Skeletal muscle tissue (tissue), 3 donors: ENCODE measurements at regions not wholly inside any gene's neighbourhood (a gene's known extent, or its start where the extent isn't known, plus 50 kb on each side); places are given as distances from the start of the nearest gene placed in this dataset.
"Not testable (repeated sequence)": the region's sequence is repeated elsewhere in the genome, so short reads cannot be mapped to it uniquely, and the experiment has no call there.

Source experiments
- H3K27ac ChIP-seq: one replicate; pipeline ENCODE4 v1.7.0; 2013; ENCODE audit warnings: mild to moderate bottlenecking, low read depth, low read length, inconsistent platforms
- H3K27me3 ChIP-seq, 3 donors: one replicate each; pipeline ENCODE4 v1.7.0; 2013; ENCODE audit warnings: low read length in 3 of 3; ENCODE audit not compliant: control insufficient read depth in 3 of 3, insufficient read depth in 3 of 3
- H3K36me3 ChIP-seq, 3 donors: one replicate each; pipeline ENCODE4 v1.7.0; 2013; ENCODE audit warnings: low read length in 3 of 3; ENCODE audit not compliant: control insufficient read depth in 3 of 3, insufficient read depth in 3 of 3
- H3K4me1 ChIP-seq, 3 donors: one replicate each; pipeline ENCODE4 v1.7.0; 2013; ENCODE audit warnings: low read length in 3 of 3, mild to moderate bottlenecking in 3 of 3; ENCODE audit not compliant: control insufficient read depth in 3 of 3, insufficient read depth in 3 of 3
- H3K4me3 ChIP-seq, 3 donors: one replicate each; pipeline ENCODE4 v1.7.0; 2013; ENCODE audit warnings: low read length in 3 of 3
- H3K9ac ChIP-seq, 3 donors: one replicate each; pipeline ENCODE4 v1.7.0; 2013; ENCODE audit warnings: low read length in 3 of 3, mild to moderate bottlenecking in 3 of 3, moderate library complexity in 2 of 3, low read depth in 1 of 3
- H3K9me3 ChIP-seq, 3 donors: one replicate each; pipeline ENCODE4 v1.7.0; 2013; ENCODE audit warnings: low read length in 3 of 3; ENCODE audit not compliant: control insufficient read depth in 3 of 3
- donor health status: Osteomylitis.

- H3K9ac ChIP-seq, result no peak overlapping the region
- peaks cover 4 to 14% (median 10%) of the 10 kb centered on the region in 3 donors for H3K4me1 ChIP-seq
- no peak overlapping the region for H3K27ac ChIP-seq
These were observed 83.4 kb upstream of the GSE1 start for GRCh38 chr16:85529489-85530369.

GRCh38 chr16:85530370-85530739 is 82.8 kb upstream of the GSE1 start:
- no peaks in the 10 kb centered on the region for H3K36me3 ChIP-seq
- H3K4me1 ChIP-seq, result peaks cover 4 to 16% (median 12%) of the 10 kb centered on the region in 3 donors
- H3K4me3 ChIP-seq, result no peak overlapping the region
- H3K27ac ChIP-seq, result no peak overlapping the region
- H3K9me3 ChIP-seq, result no peaks in the 10 kb centered on the region
- H3K9ac ChIP-seq, result no peak overlapping the region
- H3K27me3 ChIP-seq, result no peaks in the 10 kb centered on the region

More at GRCh38 chr16:85529489-85530369, 83.4 kb upstream of the GSE1 start:
- Histone ChIP-seq H3K9me3 (no peaks in the 10 kb centered on the region), H3K27me3 (no peaks in the 10 kb centered on the region), H3K4me3 (no peak overlapping the region), H3K36me3 (no peaks in the 10 kb centered on the region)

- Histone ChIP-seq H3K9ac (peak overlapping the region in 1 of 3 donors; percentile 8), H3K36me3 (no peaks in the 10 kb centered on the region), H3K27me3 (no peaks in the 10 kb centered on the region), H3K4me3 (no peak overlapping the region), H3K27ac (peak overlapping the region; percentile 29), H3K9me3 (no peaks in the 10 kb centered on the region), H3K4me1 (peaks cover 15 to 25% (median 24%) of the 10 kb centered on the region in 3 donors)
These were observed 81.6 kb upstream of the GSE1 start for GRCh38 chr16:85531516-85531915.

- H3K4me3 ChIP-seq, result no peak overlapping the region
- no peaks in the 10 kb centered on the region for H3K36me3 ChIP-seq
- no peak overlapping the region for H3K27ac ChIP-seq
- no peaks in the 10 kb centered on the region for H3K9me3 ChIP-seq
- no peaks in the 10 kb centered on the region for H3K27me3 ChIP-seq
- H3K9ac ChIP-seq, result no peak overlapping the region
- H3K4me1 ChIP-seq, result peaks cover 21 to 31% (median 30%) of the 10 kb centered on the region in 3 donors
These were observed 81.0 kb upstream of the GSE1 start for GRCh38 chr16:85532147-85532546.

- not testable (repeated sequence) for H3K9ac ChIP-seq, H3K9me3 ChIP-seq, H3K27ac ChIP-seq, H3K36me3 ChIP-seq, H3K27me3 ChIP-seq, H3K4me3 ChIP-seq
- peaks cover 31 to 45% (median 44%) of the 10 kb centered on the region in 3 donors for H3K4me1 ChIP-seq
These were observed 79.5 kb upstream of the GSE1 start for GRCh38 chr16:85533593-85533992.

- Histone ChIP-seq H3K36me3 (no peaks in the 10 kb centered on the region), H3K27ac (no peak overlapping the region), H3K4me1 (peaks cover 34 to 51% (median 47%) of the 10 kb centered on the region in 3 donors)
These were observed 78.4 kb upstream of the GSE1 start for GRCh38 chr16:85534536-85535351.

GRCh38 chr16:85535352-85536072 is 77.6 kb upstream of the GSE1 start:
- Histone ChIP-seq H3K9me3 (peaks cover 0 to 7% (median 3%) of the 10 kb centered on the region in 3 donors), H3K36me3 (no peaks in the 10 kb centered on the region), H3K4me1 (peaks cover 32 to 51% (median 46%) of the 10 kb centered on the region in 3 donors), H3K4me3 (no peak overlapping the region), H3K9ac (peak overlapping the region in 2 of 3 donors; percentile 10 to 40), H3K27ac (peak overlapping the region; percentile 30), H3K27me3 (no peaks in the 10 kb centered on the region)

More at GRCh38 chr16:85534536-85535351, 78.4 kb upstream of the GSE1 start:
- Histone ChIP-seq H3K9ac (no peak overlapping the region), H3K4me3 (no peak overlapping the region), H3K9me3 (peaks cover 0 to 3% (median 3%) of the 10 kb centered on the region in 3 donors), H3K27me3 (no peaks in the 10 kb centered on the region)

- no peaks in the 10 kb centered on the region for H3K27me3 ChIP-seq
- no peak overlapping the region for H3K4me3 ChIP-seq
- H3K4me1 ChIP-seq, result peaks cover 32 to 46% (median 41%) of the 10 kb centered on the region in 3 donors
- peak overlapping the region; percentile 30 for H3K27ac ChIP-seq
- H3K9ac ChIP-seq, result peak overlapping the region in 2 of 3 donors; percentile 10 to 16
- H3K9me3 ChIP-seq, result peaks cover 0 to 7% (median 3%) of the 10 kb centered on the region in 3 donors
- H3K36me3 ChIP-seq, result no peaks in the 10 kb centered on the region
These were observed 77.1 kb upstream of the GSE1 start for GRCh38 chr16:85536073-85536410.

- Histone ChIP-seq H3K9ac (no peak overlapping the region), H3K36me3 (no peaks in the 10 kb centered on the region), H3K9me3 (peaks cover 0 to 7% (median 3%) of the 10 kb centered on the region in 3 donors), H3K4me3 (no peak overlapping the region), H3K4me1 (peaks cover 32 to 48% (median 41%) of the 10 kb centered on the region in 3 donors), H3K27ac (peak overlapping the region; percentile 30), H3K27me3 (no peaks in the 10 kb centered on the region)
These were observed 76.5 kb upstream of the GSE1 start for GRCh38 chr16:85536411-85537330.
